ENCODE measurements at regions not wholly inside any gene's neighbourhood (a gene's known extent, or its start where the extent isn't known, plus 50 kb on each side); places are given as distances from the start of the nearest gene placed in this dataset.

- no peak for DNase-seq
- H3K4me3 ChIP-seq = no peak overlapping the region
- H3K9me3 ChIP-seq = no peaks in the 10 kb centered on the region
- H3K36me3 ChIP-seq = no peaks in the 10 kb centered on the region
- TF ChIP-seq CTCF (IDR thresholded peaks at IDR 0.05) = no peak
- peaks cover 0 to 51% of the 10 kb centered on the region in 2 donors for H3K27me3 ChIP-seq
- H3K4me1 ChIP-seq = no peaks in the 10 kb centered on the region
- intact Hi-C loops (cut with DNase I; ENCODE audit: low total_unique reads) = no loop called here
- H3K27ac ChIP-seq = no peak overlapping the region
Observed at GRCh38 chr4:3834186-3834662, 68.0 kb downstream of the ADRA2C start.

GRCh38 chr4:3834663-3835521 is 68.7 kb downstream of the ADRA2C start:
- Histone ChIP-seq H3K4me3 (no peak overlapping the region), H3K9me3 (no peaks in the 10 kb centered on the region), H3K36me3 (no peaks in the 10 kb centered on the region), H3K27ac (no peak overlapping the region), H3K27me3 (peaks cover 0 to 51% of the 10 kb centered on the region in 2 donors), H3K4me1 (no peaks in the 10 kb centered on the region)
- TF ChIP-seq CTCF (IDR thresholded peaks at IDR 0.05) = no peak
- intact Hi-C loops (cut with DNase I; ENCODE audit: low total_unique reads) = no loop called here
- DNase-seq = no peak

GRCh38 chr4:3835527-3836405 is 69.6 kb downstream of the ADRA2C start:
- Histone ChIP-seq H3K4me3 (no peak overlapping the region), H3K36me3 (no peaks in the 10 kb centered on the region), H3K27me3 (peaks cover 0 to 51% of the 10 kb centered on the region in 2 donors), H3K9me3 (peaks cover 0 to 3% (median 0%) of the 10 kb centered on the region in 3 donors), H3K27ac (no peak overlapping the region), H3K4me1 (no peaks in the 10 kb centered on the region)
- TF ChIP-seq CTCF (IDR thresholded peaks at IDR 0.05) = no peak
- DNase-seq = no peak
- intact Hi-C loops (cut with DNase I; ENCODE audit: low total_unique reads) = no loop called here

GRCh38 chr4:3836406-3836755 is 70.2 kb downstream of the ADRA2C start:
- no peaks in the 10 kb centered on the region for H3K36me3 ChIP-seq
- no peak overlapping the region for H3K27ac ChIP-seq
- no peak for TF ChIP-seq CTCF (IDR thresholded peaks at IDR 0.05)
- peaks cover 0 to 3% (median 0%) of the 10 kb centered on the region in 3 donors for H3K9me3 ChIP-seq
- no peak overlapping the region for H3K4me3 ChIP-seq
- H3K4me1 ChIP-seq = no peaks in the 10 kb centered on the region
- peaks cover 0 to 51% of the 10 kb centered on the region in 2 donors for H3K27me3 ChIP-seq
- intact Hi-C loops (cut with DNase I; ENCODE audit: low total_unique reads) = no loop called here
- DNase-seq = no peak

GRCh38 chr4:3836756-3837601 is 70.8 kb downstream of the ADRA2C start:
- Histone ChIP-seq H3K27ac (no peak overlapping the region), H3K4me1 (no peaks in the 10 kb centered on the region), H3K4me3 (no peak overlapping the region), H3K9me3 (peaks cover 0 to 3% (median 0%) of the 10 kb centered on the region in 3 donors), H3K36me3 (no peaks in the 10 kb centered on the region), H3K27me3 (peaks cover 0 to 51% of the 10 kb centered on the region in 2 donors)
- TF ChIP-seq CTCF (IDR thresholded peaks at IDR 0.05) = no peak
- DNase-seq = no peak
- intact Hi-C loops (cut with DNase I; ENCODE audit: low total_unique reads) = no loop called here

All from tibial artery (tissue), 4 donors.